Large intestine (tissue), 3 donors: ENCODE measurements at regions not wholly inside any gene's neighbourhood (a gene's known extent, or its start where the extent isn't known, plus 50 kb on each side); places are given as distances from the start of the nearest gene placed in this dataset.

ENCODE experiments used
- DNase-seq, 2 donors: peaks; one replicate each; pipeline versions ENCODE4 v3.0.0 to v3.0.0-alpha.2; 2013
- H3K27ac ChIP-seq: one replicate; pipeline ENCODE4 v1.5.1; 2013; ENCODE audit warnings: low read length
- H3K27me3 ChIP-seq: 2 replicates; pipeline ENCODE4 v1.6.1; 2013; ENCODE audit warnings: low read length; ENCODE audit not compliant: control insufficient read depth, insufficient read depth
- H3K36me3 ChIP-seq: 2 replicates; pipeline ENCODE4 v1.6.1; 2013; ENCODE audit warnings: low read length; ENCODE audit not compliant: control insufficient read depth, insufficient read depth
- H3K4me1 ChIP-seq: one replicate; pipeline ENCODE4 v1.6.1; 2013; ENCODE audit warnings: low read length; ENCODE audit not compliant: control insufficient read depth, insufficient read depth
- H3K4me3 ChIP-seq: one replicate; pipeline ENCODE4 v1.5.1; 2013; ENCODE audit warnings: low read length
- H3K9me3 ChIP-seq: one replicate; pipeline ENCODE4 v1.6.1; 2013; ENCODE audit warnings: mild to moderate bottlenecking, low read depth, low read length, moderate library complexity; ENCODE audit not compliant: control insufficient read depth
- WGBS: methylation state at CpG from one replicate; pipeline ENCODE4 v1.1.5; 2013; ENCODE audit warnings: low lambda C conversion rate; ENCODE audit not compliant: insufficient coverage; 5-methylcytosine and 5-hydroxymethylcytosine counted together

DNA sequence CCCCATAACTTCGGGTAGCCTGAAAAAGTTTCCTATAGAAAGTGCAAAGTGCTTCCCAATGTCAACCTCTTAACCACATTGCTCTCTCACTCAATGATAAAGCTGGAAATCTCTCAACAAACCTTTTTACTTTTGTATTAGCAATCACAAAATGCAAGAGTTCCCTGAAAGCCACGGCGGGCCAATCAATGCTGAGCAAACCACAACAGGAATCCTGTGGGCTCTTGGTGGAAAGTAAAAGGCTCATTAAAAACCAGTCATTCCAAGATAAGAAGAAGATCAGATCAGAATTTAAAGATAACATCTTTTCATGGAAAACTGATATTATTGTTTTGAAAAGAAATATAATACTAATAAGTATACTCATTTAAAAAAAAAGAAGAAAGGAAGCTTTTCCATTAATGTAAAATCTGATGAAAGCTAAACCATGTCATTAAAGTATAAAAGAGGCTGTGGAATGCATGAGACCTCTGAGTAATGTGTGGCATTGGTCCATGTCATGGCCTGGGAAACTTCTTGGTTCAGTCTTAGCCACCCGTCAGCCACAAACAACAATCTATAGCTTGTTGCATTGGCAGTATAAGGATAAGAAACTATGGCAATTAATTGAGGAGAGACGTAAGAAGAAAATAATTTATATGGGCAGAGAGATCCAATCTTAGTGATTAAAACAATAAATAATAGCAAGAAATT lies 1066.1 kb upstream of the SORCS1 start:
- H3K4me3 ChIP-seq, result no peak overlapping the region
- 100% methylated on average over 1 of the region's 5 CpGs for WGBS
- DNase-seq, result no peak
- H3K9me3 ChIP-seq, result no peaks in the 10 kb centered on the region
- H3K36me3 ChIP-seq, result no peaks in the 10 kb centered on the region
- no peaks in the 10 kb centered on the region for H3K27me3 ChIP-seq
- no peak overlapping the region for H3K27ac ChIP-seq
- no peaks in the 10 kb centered on the region for H3K4me1 ChIP-seq

DNA sequence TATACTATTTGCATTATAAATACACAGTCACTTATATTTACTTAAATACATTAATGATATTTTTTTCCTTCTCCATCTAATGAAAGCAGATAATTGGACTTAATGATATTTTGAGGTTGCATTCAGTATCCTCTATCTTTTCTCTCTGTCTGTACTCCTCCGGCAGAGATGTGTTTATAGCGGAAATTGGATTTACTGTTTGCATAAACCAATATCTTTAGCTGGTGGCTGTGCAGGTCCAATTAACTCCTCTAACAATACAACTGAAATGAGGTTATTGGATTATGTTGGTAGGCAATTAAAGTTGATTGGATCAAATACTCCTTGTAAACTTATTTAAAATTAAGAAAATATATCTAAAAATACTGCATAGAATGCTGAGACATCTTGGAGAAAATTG lies 1044.2 kb upstream of the SORCS1 start:
- no peaks in the 10 kb centered on the region for H3K9me3 ChIP-seq
- DNase-seq, result no peak
- no peaks in the 10 kb centered on the region for H3K4me1 ChIP-seq
- H3K36me3 ChIP-seq, result no peaks in the 10 kb centered on the region
- no peaks in the 10 kb centered on the region for H3K27me3 ChIP-seq
- no peak overlapping the region for H3K4me3 ChIP-seq
- WGBS, result 80% methylated on average over 1 of the region's 2 CpGs
- H3K27ac ChIP-seq, result no peak overlapping the region

DNA sequence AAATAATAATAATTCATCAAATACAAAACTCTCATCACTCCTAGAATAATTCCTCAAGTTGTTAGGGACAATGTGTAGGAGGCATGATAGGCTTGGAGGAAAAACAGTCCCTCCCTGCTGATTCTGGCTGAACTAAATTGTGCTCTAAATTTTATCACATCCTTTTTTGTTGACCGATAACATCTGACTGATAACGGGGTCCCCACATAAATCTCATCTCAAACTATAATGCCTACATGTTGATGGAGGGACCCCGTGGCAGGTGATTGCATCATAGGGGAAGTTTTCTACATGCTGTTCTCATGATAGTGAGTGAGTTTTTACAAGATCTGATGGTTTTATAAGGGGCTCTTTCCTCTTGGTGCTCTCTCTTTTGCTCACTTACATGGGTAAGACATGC lies 1043.5 kb upstream of the SORCS1 start:
- Histone ChIP-seq H3K4me1 (no peaks in the 10 kb centered on the region), H3K9me3 (no peaks in the 10 kb centered on the region), H3K27ac (no peak overlapping the region), H3K27me3 (no peaks in the 10 kb centered on the region), H3K36me3 (no peaks in the 10 kb centered on the region), H3K4me3 (no peak overlapping the region)
- no peak for DNase-seq
- no CpG with 5 or more reads among the region's 3 CpGs for WGBS

DNA sequence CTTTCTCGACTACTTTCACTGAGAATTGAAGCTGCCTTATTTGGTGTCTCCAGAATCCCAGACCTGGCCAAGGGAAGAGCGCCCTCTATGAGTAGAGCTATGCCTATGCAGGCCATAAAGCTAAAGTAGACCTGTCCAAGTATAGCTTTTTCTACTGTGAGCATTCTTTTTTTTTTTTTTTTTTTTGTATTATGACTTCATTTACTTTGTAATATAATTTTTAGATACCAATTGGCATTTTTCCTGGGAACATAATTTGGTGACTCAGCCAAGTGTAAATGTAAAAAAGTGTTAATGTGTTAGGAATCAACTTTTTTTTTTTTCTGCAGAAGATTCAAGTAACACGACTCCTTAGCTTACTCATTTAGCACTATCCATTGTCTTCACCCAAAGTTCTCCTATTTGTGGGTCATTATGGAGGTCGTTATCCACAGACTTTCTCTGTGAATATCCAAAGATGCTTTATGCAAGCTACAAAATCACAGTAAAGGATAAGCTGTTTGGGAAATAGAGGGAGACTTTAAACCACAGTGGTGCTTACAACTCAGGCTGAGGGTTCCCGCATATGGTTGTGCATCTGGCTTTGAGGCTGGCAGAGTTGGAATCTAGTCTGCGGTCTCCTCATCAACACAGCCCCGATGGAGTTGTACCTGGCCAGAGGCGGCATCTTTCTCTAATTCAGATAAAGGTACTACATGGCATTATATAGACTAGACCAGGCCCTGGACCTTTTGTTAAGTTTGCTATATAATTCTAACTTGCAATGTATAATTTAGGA lies 1040.2 kb upstream of the SORCS1 start:
- H3K4me3 ChIP-seq, result no peak overlapping the region
- no peaks in the 10 kb centered on the region for H3K36me3 ChIP-seq
- no peaks in the 10 kb centered on the region for H3K9me3 ChIP-seq
- 20% methylated on average over 1 of the region's 8 CpGs for WGBS
- no peaks in the 10 kb centered on the region for H3K4me1 ChIP-seq
- H3K27me3 ChIP-seq, result no peaks in the 10 kb centered on the region
- no peak overlapping the region for H3K27ac ChIP-seq
- DNase-seq, result no peak

DNA sequence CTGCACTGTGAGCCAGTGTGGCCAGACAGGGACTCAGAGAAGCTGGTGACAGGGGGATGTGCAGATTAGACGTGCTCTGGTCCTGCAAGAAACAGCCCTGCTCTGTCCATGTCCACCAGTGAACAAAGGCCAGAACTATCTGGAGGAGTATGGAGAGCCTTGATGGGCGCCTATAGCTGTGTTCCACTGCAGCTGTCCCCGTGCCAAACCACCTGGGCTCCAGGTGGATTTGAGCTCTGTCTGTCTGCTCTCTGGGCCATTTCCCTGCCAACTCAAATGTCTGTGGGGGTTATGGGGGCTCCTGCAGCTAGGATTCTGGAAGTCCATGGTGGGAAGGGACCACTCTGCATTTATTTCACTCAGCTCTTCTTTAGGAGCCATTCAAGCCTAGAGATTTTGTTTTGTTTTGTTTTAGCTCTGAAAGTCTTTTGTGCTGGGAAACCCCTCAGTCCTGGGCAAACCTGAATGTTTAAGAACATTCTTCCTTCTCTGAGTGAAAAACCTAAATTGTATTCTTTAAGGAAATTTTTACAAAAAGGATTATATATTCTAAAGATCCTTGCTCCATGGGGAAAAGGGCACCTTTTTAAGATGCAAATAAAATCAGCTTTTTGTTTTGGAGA lies 1039.5 kb upstream of the SORCS1 start:
- no peak overlapping the region for H3K27ac ChIP-seq
- H3K36me3 ChIP-seq, result no peaks in the 10 kb centered on the region
- no peaks in the 10 kb centered on the region for H3K4me1 ChIP-seq
- no peaks in the 10 kb centered on the region for H3K27me3 ChIP-seq
- DNase-seq, result no peak
- no CpG with 5 or more reads among the region's 3 CpGs for WGBS
- no peak overlapping the region for H3K4me3 ChIP-seq
- H3K9me3 ChIP-seq, result no peaks in the 10 kb centered on the region

DNA sequence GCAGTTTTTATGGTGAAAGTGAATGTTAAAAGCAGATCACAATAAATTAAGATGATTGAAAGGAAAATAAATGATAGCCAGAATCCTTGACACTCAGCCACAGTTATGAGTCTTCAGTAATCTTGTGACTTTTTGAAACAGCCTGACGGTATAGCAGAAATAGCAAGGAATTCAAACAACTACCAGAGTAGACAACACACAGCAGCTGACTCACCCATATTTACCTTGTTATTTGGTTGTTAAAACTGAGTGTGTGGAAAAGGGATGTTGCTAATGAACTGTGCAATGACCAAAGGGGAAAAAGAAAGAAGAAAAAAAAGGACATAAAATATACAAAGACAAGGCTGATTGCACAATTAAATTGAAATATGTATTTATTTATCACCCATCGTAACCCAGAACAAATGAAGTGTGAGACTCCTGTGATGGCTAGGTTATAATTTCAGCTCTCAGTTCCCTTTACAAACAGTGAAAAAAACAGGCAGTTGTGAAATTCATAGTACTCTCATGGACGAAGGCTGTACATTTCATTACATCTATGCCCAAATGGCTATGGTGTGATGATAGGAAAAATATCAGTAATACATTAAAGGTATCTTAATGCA lies 1023.0 kb upstream of the SORCS1 start:
- Histone ChIP-seq H3K36me3 (no peaks in the 10 kb centered on the region), H3K27ac (no peak overlapping the region), H3K27me3 (no peaks in the 10 kb centered on the region), H3K9me3 (no peaks in the 10 kb centered on the region), H3K4me3 (no peak overlapping the region), H3K4me1 (no peaks in the 10 kb centered on the region)
- DNase-seq, result no peak
- WGBS, result 83% methylated on average over 1 of the region's 3 CpGs

DNA sequence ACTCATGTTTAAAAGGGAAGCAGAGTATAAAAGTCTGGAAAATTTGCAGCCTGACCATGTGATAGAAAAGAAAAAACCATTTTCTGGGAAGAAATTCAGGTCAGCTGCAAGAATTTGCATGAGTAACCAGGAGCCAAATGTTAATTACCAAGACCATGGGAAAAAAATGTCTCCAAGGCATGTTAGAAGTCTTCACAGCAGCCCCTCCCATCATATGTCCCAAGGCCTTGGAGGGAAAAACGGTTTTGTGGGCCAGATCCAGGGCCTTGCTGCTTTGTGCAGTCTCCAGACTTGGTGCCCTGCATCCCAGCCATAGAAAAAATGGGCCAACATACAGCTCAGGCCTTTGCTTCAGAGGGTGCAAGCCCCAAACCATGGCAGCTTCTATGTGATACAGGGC lies 1019.6 kb upstream of the SORCS1 start:
- H3K27me3 ChIP-seq, result no peaks in the 10 kb centered on the region
- no peaks in the 10 kb centered on the region for H3K36me3 ChIP-seq
- no peak overlapping the region for H3K27ac ChIP-seq
- H3K9me3 ChIP-seq, result no peaks in the 10 kb centered on the region
- DNase-seq, result no peak
- no peak overlapping the region for H3K4me3 ChIP-seq
- WGBS, result no CpG with 5 or more reads among the region's 1 CpG
- no peaks in the 10 kb centered on the region for H3K4me1 ChIP-seq

DNA sequence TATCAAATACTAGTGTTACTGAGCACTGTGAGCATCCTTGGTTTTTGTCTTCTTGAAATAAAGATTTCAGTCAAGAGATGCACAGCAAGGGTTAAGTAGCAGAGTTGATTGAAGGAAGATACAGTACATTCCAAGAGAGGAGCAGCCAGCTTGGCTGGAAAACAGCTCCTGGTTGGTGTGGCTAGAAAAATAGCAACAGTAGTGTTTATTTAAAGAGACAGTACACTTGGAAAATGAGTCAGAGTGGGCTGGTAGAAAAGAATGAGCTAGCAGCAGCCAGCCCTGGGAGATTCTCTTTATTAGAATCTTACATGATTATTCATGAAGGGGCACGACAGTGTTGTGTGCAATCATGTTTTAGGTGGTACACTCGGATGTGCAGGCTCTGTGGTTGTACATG lies 1016.4 kb upstream of the SORCS1 start:
- Histone ChIP-seq H3K4me1 (no peaks in the 10 kb centered on the region), H3K4me3 (no peak overlapping the region), H3K27me3 (no peaks in the 10 kb centered on the region), H3K36me3 (no peaks in the 10 kb centered on the region), H3K9me3 (no peaks in the 10 kb centered on the region), H3K27ac (no peak overlapping the region)
- WGBS, result no CpG with 5 or more reads among the region's 2 CpGs
- DNase-seq, result no peak

DNA sequence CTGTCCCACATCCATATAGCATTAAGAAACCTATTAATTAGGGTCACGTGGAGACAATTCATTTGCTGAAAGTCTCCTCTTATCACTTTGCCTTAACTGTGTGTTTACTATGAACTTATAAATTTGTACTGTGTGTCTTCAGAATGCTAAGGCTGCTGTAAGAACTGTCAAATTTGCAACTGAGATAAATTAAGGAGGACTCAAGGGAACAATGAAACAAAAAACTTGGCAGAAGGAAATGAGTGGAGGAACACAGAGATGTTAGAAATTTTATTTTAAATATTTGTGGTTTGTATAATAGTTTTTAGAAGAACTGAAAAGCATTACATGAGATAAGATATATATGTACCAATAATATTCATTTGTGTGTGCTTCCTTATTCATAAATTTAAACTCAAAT lies 1005.3 kb upstream of the SORCS1 start:
- Histone ChIP-seq H3K36me3 (no peaks in the 10 kb centered on the region), H3K4me3 (no peak overlapping the region), H3K27ac (no peak overlapping the region), H3K27me3 (no peaks in the 10 kb centered on the region), H3K9me3 (no peaks in the 10 kb centered on the region), H3K4me1 (no peaks in the 10 kb centered on the region)
- no CpG with 5 or more reads among the region's 1 CpG for WGBS
- DNase-seq, result no peak

DNA sequence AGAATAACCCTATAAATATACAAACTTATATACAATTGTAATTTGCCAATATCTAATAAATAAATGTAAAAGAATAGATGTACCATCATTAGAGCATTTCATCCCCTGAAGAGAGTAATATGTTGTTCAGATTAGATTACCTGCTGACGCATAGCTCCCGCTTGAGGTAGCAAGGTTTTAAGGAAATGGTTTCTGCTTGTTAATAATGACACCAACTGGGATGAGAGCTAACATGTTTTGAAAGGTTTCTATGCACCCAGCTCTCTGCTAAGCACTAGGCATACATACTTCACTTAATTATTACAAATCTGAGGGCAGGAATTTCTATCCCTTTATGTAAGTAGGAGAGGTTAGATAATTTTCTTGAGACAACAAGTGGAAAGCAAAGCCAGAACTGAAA lies 1003.3 kb upstream of the SORCS1 start:
- no peak for DNase-seq
- Histone ChIP-seq H3K36me3 (no peaks in the 10 kb centered on the region), H3K27me3 (no peaks in the 10 kb centered on the region), H3K4me1 (no peaks in the 10 kb centered on the region), H3K4me3 (no peak overlapping the region), H3K27ac (no peak overlapping the region), H3K9me3 (no peaks in the 10 kb centered on the region)
- WGBS, result no CpG with 5 or more reads among the region's 2 CpGs
